ENCODE measurements at regions not wholly inside any gene's neighbourhood (a gene's known extent, or its start where the extent isn't known, plus 50 kb on each side); places are given as distances from the start of the nearest gene placed in this dataset.

GRCh38 chr14:97366400-97366799, 569.2 kb downstream of the VRK1 start:
- no peak overlapping the region for H3K9ac ChIP-seq (ENCODE audit: low read depth, low read length)
- no peak for ATAC-seq (ENCODE audit: low read depth)
- H3K9me3 ChIP-seq (ENCODE audit: control insufficient read depth, insufficient read depth, low read length) = peaks cover 30% of the 10 kb centered on the region
- H2BK120ac ChIP-seq (ENCODE audit: low read depth, low read length) = no peak overlapping the region
- H3K4me3 ChIP-seq (ENCODE audit: insufficient read depth, low read depth, low read length) = no peak overlapping the region
- H3K18ac ChIP-seq (ENCODE audit: low read depth, low read length) = no peak overlapping the region
- no peaks in the 10 kb centered on the region for H3K36me3 ChIP-seq (ENCODE audit: control insufficient read depth, insufficient read depth, low read length)
- H4K5ac ChIP-seq (ENCODE audit: low read depth, low read length) = no peak overlapping the region
- no peak overlapping the region for H4K91ac ChIP-seq (ENCODE audit: insufficient read depth, low read depth, low read length)
- H3K27ac ChIP-seq (ENCODE audit: insufficient read depth, low read length) = no peak overlapping the region
- no peak overlapping the region for H2BK15ac ChIP-seq (ENCODE audit: low read depth, low read length)
- no peaks in the 10 kb centered on the region for H4K20me1 ChIP-seq (ENCODE audit: insufficient read depth, low read length)
- BruUV-seq (replicated peaks) = no TSS peak
- no peak for DNase-seq
- no peaks in the 10 kb centered on the region for H3K9me1 ChIP-seq (ENCODE audit: insufficient read depth, low read length)
- no peaks in the 10 kb centered on the region for H3K79me1 ChIP-seq (ENCODE audit: low read depth in 1 of 2, low read length in 2 of 2)
- H2AFZ ChIP-seq (replicated peaks; ENCODE audit: low read length, poor library complexity) = no peak overlapping the region
- H2AK5ac ChIP-seq (ENCODE audit: low read depth, low read length) = no peak overlapping the region
- H3K4me1 ChIP-seq (ENCODE audit: control insufficient read depth, insufficient read depth, low read length) = no peaks in the 10 kb centered on the region
- H3K23ac ChIP-seq (ENCODE audit: low read depth, low read length) = no peak overlapping the region
- H2BK5ac ChIP-seq (ENCODE audit: low read depth, low read length, poor library complexity, severe bottlenecking) = no peak overlapping the region
- ChIA-PET CTCF (no interaction called here), POLR2A (ENCODE audit: unreplicated experiment) (no interaction called here)
- no peak overlapping the region for H3K56ac ChIP-seq (ENCODE audit: extremely low read depth, insufficient read depth, low read length)
- no peaks in the 10 kb centered on the region for H3K27me3 ChIP-seq (ENCODE audit: control insufficient read depth, insufficient read depth, low read length)
- no peak overlapping the region for H4K8ac ChIP-seq (ENCODE audit: low read depth in 2 of 2, low read length in 2 of 2)
- in situ Hi-C loops (cut with MboI; ENCODE audit: low sequenced_read_pairs) (no loop called here), dilution Hi-C loops (cut with HindIII; ENCODE audit: low sequenced_read_pairs, unreplicated experiment) (no loop called here), intact Hi-C loops (cut with micrococcal nuclease) (no loop called here)
- H3K4ac ChIP-seq (ENCODE audit: low read depth, low read length) = no peak overlapping the region
- H3K4me2 ChIP-seq (ENCODE audit: low read depth, low read length) = no peak overlapping the region
- H2AK9ac ChIP-seq (replicated peaks; ENCODE audit: low read depth, low read length, poor library complexity) = no peak overlapping the region
- TF ChIP-seq NFE2L2 (IDR thresholded peaks at IDR 0.05; ENCODE audit: low read depth, low read length) (no peak), RFX5 (IDR thresholded peaks at IDR 0.05; ENCODE audit: low read depth, low read length) (no peak), FOS (IDR thresholded peaks at IDR 0.05; ENCODE audit: low read depth, low read length) (no peak), BHLHE40 (IDR thresholded peaks at IDR 0.05; ENCODE audit: low read depth, low read length) (no peak), MXI1 (IDR thresholded peaks at IDR 0.05; ENCODE audit: borderline replicate concordance, low read depth, low read length) (no peak), ELK1 (IDR thresholded peaks at IDR 0.05; ENCODE audit: borderline replicate concordance, low read depth, low read length) (no peak), CTCF (conservative IDR thresholded peaks at IDR 0.05; ENCODE audit: low read depth, low read length) (no peak), POLR2A (IDR thresholded peaks at IDR 0.05; ENCODE audit: low read depth, low read length) (no peak), CEBPB (IDR thresholded peaks at IDR 0.05; ENCODE audit: low read depth, low read length) (no peak), USF2 (IDR thresholded peaks at IDR 0.05; ENCODE audit: low read depth, low read length) (no peak), MAFK (IDR thresholded peaks at IDR 0.05; ENCODE audit: low read depth, low read length) (no peak), RCOR1 (IDR thresholded peaks at IDR 0.05; ENCODE audit: insufficient replicate concordance, low read length) (no peak), SMC3 (IDR thresholded peaks at IDR 0.05; ENCODE audit: low read depth, low read length) (no peak), MAZ (IDR thresholded peaks at IDR 0.05; ENCODE audit: borderline replicate concordance, low read depth, low read length) (no peak)
- H2BK20ac ChIP-seq (ENCODE audit: low read depth, low read length) = no peak overlapping the region
- no peak overlapping the region for H3K14ac ChIP-seq (replicated peaks; ENCODE audit: low read depth, low read length)
- no CpG with 5 or more reads among the region's 11 CpGs for WGBS, 2 experiments (ENCODE audit: extremely low coverage in 2 of 2, insufficient read length in 1 of 2)

Data from IMR-90 (cell line).